IMR-90 (cell line): ENCODE measurements at regions not wholly inside any gene's neighbourhood (a gene's known extent, or its start where the extent isn't known, plus 50 kb on each side); places are given as distances from the start of the nearest gene placed in this dataset.

Experiments
- ATAC-seq: fragments of 200-7000 bp; cut with Tn5 transposase; 2 replicates; pipeline ENCODE4 v1.9.1; 2020; ENCODE audit warnings: low read depth, mild to moderate bottlenecking, moderate library complexity
- BruUV-seq: library from RNA; stranded (reverse); fragments of 400-500 nt; replicated peaks from 2 replicates; lab custom pipeline; 2021; lab: Mats Ljungman, UMichigan
- CTCF ChIA-PET: fragments of 300-600 bp; formaldehyde crosslinking; extraction: SDS; loops from one replicate; lab custom pipeline; 2021; ENCODE audit warnings: antibody characterized with exemption; lab: Yijun Ruan, JAX
- POLR2A ChIA-PET: fragments of 300-600 bp; sonication (Branson Sonifier 250); formaldehyde crosslinking; loops from one replicate; lab custom pipeline; 2022; ENCODE audit warnings: antibody characterized with exemption; ENCODE audit not compliant: unreplicated experiment; lab: Charles Lee
- DNase-seq: peaks from one replicate; pipeline ENCODE4 v3.0.0; 2013
- H2AFZ ChIP-seq: replicated peaks from 2 replicates; pipeline ENCODE3; 2013; ENCODE audit warnings: low read length, mild to moderate bottlenecking; ENCODE audit not compliant: poor library complexity
- H2AK5ac ChIP-seq: 2 replicates; pipeline ENCODE4 v1.6.1; 2013; ENCODE audit warnings: low read depth, low read length, inconsistent platforms
- H2AK9ac ChIP-seq: replicated peaks from 2 replicates; pipeline ENCODE3; 2013; ENCODE audit warnings: mild to moderate bottlenecking, low read depth, low read length, moderate library complexity; ENCODE audit not compliant: poor library complexity
- H2BK120ac ChIP-seq: 2 replicates; pipeline ENCODE4 v1.6.1; 2013; ENCODE audit warnings: low read depth, low read length, inconsistent platforms
- H2BK15ac ChIP-seq: 3 replicates; pipeline ENCODE4 v1.6.1; 2013; ENCODE audit warnings: low read depth, low read length, inconsistent platforms
- H2BK20ac ChIP-seq: 2 replicates; pipeline ENCODE4 v1.6.1; 2013; ENCODE audit warnings: low read depth, mild to moderate bottlenecking, inconsistent platforms, low read length, moderate library complexity
- H2BK5ac ChIP-seq: 2 replicates; pipeline ENCODE4 v1.6.1; 2013; ENCODE audit warnings: mild to moderate bottlenecking, low read depth, low read length, inconsistent platforms; ENCODE audit not compliant: poor library complexity, severe bottlenecking
- H3K14ac ChIP-seq: replicated peaks from 2 replicates; pipeline ENCODE4 v1.6.1; 2013; ENCODE audit warnings: low read depth, low read length, inconsistent platforms
- H3K18ac ChIP-seq: 2 replicates; pipeline ENCODE4 v1.6.1; 2013; ENCODE audit warnings: low read depth, low read length, control low read depth
- H3K23ac ChIP-seq: 2 replicates; pipeline ENCODE4 v1.6.1; 2013; ENCODE audit warnings: low read depth, low read length, inconsistent platforms
- H3K27ac ChIP-seq: 2 replicates; pipeline ENCODE4 v1.5.1; 2013; ENCODE audit warnings: mild to moderate bottlenecking, control low read depth, low read length; ENCODE audit not compliant: insufficient read depth
- H3K27me3 ChIP-seq: 2 replicates; pipeline ENCODE4 v1.6.1; 2013; ENCODE audit warnings: low read length; ENCODE audit not compliant: control insufficient read depth, insufficient read depth
- H3K36me3 ChIP-seq: 2 replicates; pipeline ENCODE4 v1.6.1; 2013; ENCODE audit warnings: low read length, mixed read lengths; ENCODE audit not compliant: control insufficient read depth, insufficient read depth
- H3K4ac ChIP-seq: 2 replicates; pipeline ENCODE4 v1.6.1; 2013; ENCODE audit warnings: low read depth, low read length, inconsistent platforms
- H3K4me1 ChIP-seq: 2 replicates; pipeline ENCODE4 v1.6.1; 2013; ENCODE audit warnings: low read length, mixed read lengths; ENCODE audit not compliant: control insufficient read depth, insufficient read depth
- H3K4me2 ChIP-seq: 2 replicates; pipeline ENCODE4 v1.6.1; 2013; ENCODE audit warnings: low read depth, mild to moderate bottlenecking, control low read depth, low read length, moderate library complexity
- H3K4me3 ChIP-seq: 2 replicates; pipeline ENCODE4 v1.5.1; 2013; ENCODE audit warnings: low read depth, mild to moderate bottlenecking, control low read depth, low read length, moderate library complexity; ENCODE audit not compliant: insufficient read depth
- H3K56ac ChIP-seq: 2 replicates; pipeline ENCODE4 v1.6.1; 2013; ENCODE audit warnings: low read length, inconsistent platforms; ENCODE audit not compliant: insufficient read depth; ENCODE audit errors: extremely low read depth
- H3K79me1 ChIP-seq, 2 experiments: 2 replicates each; pipeline ENCODE4 v1.6.1; 2013; ENCODE audit warnings: low read length in 2 of 2, inconsistent platforms in 1 of 2, low read depth in 1 of 2
- H3K9ac ChIP-seq: 2 replicates; pipeline ENCODE4 v1.6.1; 2013; ENCODE audit warnings: low read depth, low read length, control low read depth
- H3K9me1 ChIP-seq: 2 replicates; pipeline ENCODE4 v1.6.1; 2013; ENCODE audit warnings: low read length, inconsistent platforms; ENCODE audit not compliant: insufficient read depth
- H3K9me3 ChIP-seq: 2 replicates; pipeline ENCODE4 v1.6.1; 2013; ENCODE audit warnings: low read length; ENCODE audit not compliant: control insufficient read depth, insufficient read depth
- H4K20me1 ChIP-seq: 2 replicates; pipeline ENCODE4 v1.6.1; 2013; ENCODE audit warnings: low read length, inconsistent platforms; ENCODE audit not compliant: insufficient read depth
- H4K5ac ChIP-seq: 2 replicates; pipeline ENCODE4 v1.6.1; 2013; ENCODE audit warnings: mild to moderate bottlenecking, low read depth, low read length, control low read depth
- H4K8ac ChIP-seq, 2 experiments: 2 replicates each; pipeline ENCODE4 v1.6.1; 2013; ENCODE audit warnings: low read depth in 2 of 2, low read length in 2 of 2, control low read depth in 1 of 2, inconsistent platforms in 1 of 2
- H4K91ac ChIP-seq: 2 replicates; pipeline ENCODE4 v1.6.1; 2013; ENCODE audit warnings: low read depth, low read length, inconsistent platforms; ENCODE audit not compliant: insufficient read depth
- BHLHE40 ChIP-seq: fragments of 150-350 bp; IDR thresholded peaks from 2 replicates; pipeline ENCODE4 v1.6.1; 2016; ENCODE audit warnings: mild to moderate bottlenecking, low read depth, low read length
- CEBPB ChIP-seq: IDR thresholded peaks from 2 replicates; pipeline ENCODE4 v1.6.1; 2012; ENCODE audit warnings: low read depth, low read length, improper control_type of control experiment
- CHD1 ChIP-seq: IDR thresholded peaks from 2 replicates; pipeline ENCODE4 v1.6.1; 2012; ENCODE audit warnings: low read depth, low read length, improper control_type of control experiment
- CTCF ChIP-seq: conservative IDR thresholded peaks from 2 replicates; pipeline ENCODE4 v1.5.1; 2012; ENCODE audit warnings: mild to moderate bottlenecking, low read depth, low read length, improper control_type of control experiment
- FOS ChIP-seq: fragments of 150-350 bp; IDR thresholded peaks from 2 replicates; pipeline ENCODE4 v1.6.1; 2016; ENCODE audit warnings: low read depth, low read length
- MAFK ChIP-seq: IDR thresholded peaks from 2 replicates; pipeline ENCODE4 v1.6.1; 2012; ENCODE audit warnings: low read depth, low read length, improper control_type of control experiment
- MAZ ChIP-seq: IDR thresholded peaks from 2 replicates; pipeline ENCODE4 v1.6.1; 2012; ENCODE audit warnings: low read depth, mild to moderate bottlenecking, low read length, improper control_type of control experiment, moderate library complexity, borderline replicate concordance
- MXI1 ChIP-seq: IDR thresholded peaks from 2 replicates; pipeline ENCODE4 v1.6.1; 2012; ENCODE audit warnings: low read depth, mild to moderate bottlenecking, low read length, moderate library complexity, borderline replicate concordance
- NFE2L2 ChIP-seq: fragments of 150-350 bp; IDR thresholded peaks from 2 replicates; pipeline ENCODE4 v1.6.1; 2016; ENCODE audit warnings: low read depth, mild to moderate bottlenecking, low read length
- POLR2A ChIP-seq: IDR thresholded peaks from 2 replicates; pipeline ENCODE4 v1.6.1; 2012; ENCODE audit warnings: mild to moderate bottlenecking, low read depth, low read length
- RAD21 ChIP-seq: IDR thresholded peaks from 2 replicates; pipeline ENCODE4 v1.6.1; 2012; ENCODE audit warnings: low read length, improper control_type of control experiment
- RCOR1 ChIP-seq: IDR thresholded peaks from 2 replicates; pipeline ENCODE4 v1.6.1; 2012; ENCODE audit warnings: mild to moderate bottlenecking, low read length, improper control_type of control experiment; ENCODE audit not compliant: insufficient replicate concordance
- RFX5 ChIP-seq: IDR thresholded peaks from 2 replicates; pipeline ENCODE4 v1.8.0; 2012; ENCODE audit warnings: low read depth, mild to moderate bottlenecking, low read length, moderate library complexity
- SMC3 ChIP-seq: fragments of 150-350 bp; IDR thresholded peaks from 2 replicates; pipeline ENCODE4 v1.6.1; 2016; ENCODE audit warnings: low read depth, mild to moderate bottlenecking, antibody characterized with exemption, low read length, moderate library complexity
- WGBS, 2 experiments: methylation state at CpG; one replicate each; pipeline versions ENCODE4 v1.1.5 to v1.1.7; 2013; ENCODE audit warnings: missing lambda C conversion rate in 2 of 2; ENCODE audit not compliant: insufficient read length in 1 of 2; ENCODE audit errors: extremely low coverage in 2 of 2; 5-methylcytosine and 5-hydroxymethylcytosine counted together
- dilution Hi-C: fragments of 300-500 bp; cut with HindIII; formaldehyde crosslinking; loops from one replicate; pipeline ENCODE4 v1.14.3; 2018; ENCODE audit warnings: low sequenced_read_pairs; ENCODE audit not compliant: unreplicated experiment
- in situ Hi-C: fragments of 300-500 bp; cut with MboI; formaldehyde crosslinking; loops from 3 replicates; pipeline ENCODE4 v1.14.3; 2019; ENCODE audit warnings: low sequenced_read_pairs, inconsistent platforms, mixed read lengths
- intact Hi-C: fragments of 100-400 bp; cut with micrococcal nuclease; formaldehyde crosslinking; loops from 2 replicates; pipeline ENCODE4 v1.10.0; 2022
- TF ChIP-seq, protein P1 (sequence below): fragments of 150-350 bp; IDR thresholded peaks from 2 replicates; pipeline ENCODE4 v1.6.1; 2017; ENCODE audit warnings: mild to moderate bottlenecking, antibody characterized with exemption, low read length, low read depth
- TF ChIP-seq, protein P2 (sequence below): fragments of 150-350 bp; IDR thresholded peaks from 2 replicates; pipeline ENCODE4 v1.6.1; 2016; ENCODE audit warnings: low read depth, mild to moderate bottlenecking, low read length, moderate library complexity, borderline replicate concordance

DNA sequence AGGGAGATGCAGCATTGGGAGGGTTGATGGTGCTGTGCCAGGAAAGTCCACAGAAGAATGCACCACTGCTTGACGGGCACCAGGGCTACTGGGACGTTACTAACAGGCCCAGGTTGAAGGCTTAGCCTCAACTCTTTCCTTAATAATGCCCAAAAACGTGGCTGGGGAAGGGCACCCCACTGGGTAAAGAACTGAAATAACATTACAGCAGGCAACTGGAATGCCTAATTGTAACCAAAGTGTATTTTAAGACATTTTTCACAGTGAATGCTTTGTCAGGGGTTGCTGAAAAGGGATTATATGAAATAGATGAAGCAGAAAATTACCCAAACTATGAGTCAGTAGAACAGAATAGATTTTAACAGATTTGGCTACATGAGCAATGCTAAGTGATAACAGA is 191.3 kb downstream of the CMPK2 start:
- dilution Hi-C loops = no loop called here
- no peaks in the 10 kb centered on the region for H4K20me1 ChIP-seq
- H3K27me3 ChIP-seq = no peaks in the 10 kb centered on the region
- H3K4me1 ChIP-seq = no peaks in the 10 kb centered on the region
- no CpG with 5 or more reads among the region's 3 CpGs for WGBS, 2 experiments
- POLR2A ChIA-PET = no interaction called here
- no peak overlapping the region for H3K4me3 ChIP-seq
- no peak for TF ChIP-seq CTCF
- no peak for TF ChIP-seq RAD21
- TF ChIP-seq, protein P1, sequence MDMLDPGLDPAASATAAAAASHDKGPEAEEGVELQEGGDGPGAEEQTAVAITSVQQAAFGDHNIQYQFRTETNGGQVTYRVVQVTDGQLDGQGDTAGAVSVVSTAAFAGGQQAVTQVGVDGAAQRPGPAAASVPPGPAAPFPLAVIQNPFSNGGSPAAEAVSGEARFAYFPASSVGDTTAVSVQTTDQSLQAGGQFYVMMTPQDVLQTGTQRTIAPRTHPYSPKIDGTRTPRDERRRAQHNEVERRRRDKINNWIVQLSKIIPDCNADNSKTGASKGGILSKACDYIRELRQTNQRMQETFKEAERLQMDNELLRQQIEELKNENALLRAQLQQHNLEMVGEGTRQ = no peak
- TF ChIP-seq MXI1 = no peak
- no peak for TF ChIP-seq SMC3
- no peak for TF ChIP-seq CEBPB
- no peak for TF ChIP-seq NFE2L2
- TF ChIP-seq RFX5 = no peak
- TF ChIP-seq CHD1 = no peak
- no peak for TF ChIP-seq RCOR1
- TF ChIP-seq MAFK = no peak
- TF ChIP-seq POLR2A = no peak
- no peak for TF ChIP-seq FOS
- TF ChIP-seq, protein P2, sequence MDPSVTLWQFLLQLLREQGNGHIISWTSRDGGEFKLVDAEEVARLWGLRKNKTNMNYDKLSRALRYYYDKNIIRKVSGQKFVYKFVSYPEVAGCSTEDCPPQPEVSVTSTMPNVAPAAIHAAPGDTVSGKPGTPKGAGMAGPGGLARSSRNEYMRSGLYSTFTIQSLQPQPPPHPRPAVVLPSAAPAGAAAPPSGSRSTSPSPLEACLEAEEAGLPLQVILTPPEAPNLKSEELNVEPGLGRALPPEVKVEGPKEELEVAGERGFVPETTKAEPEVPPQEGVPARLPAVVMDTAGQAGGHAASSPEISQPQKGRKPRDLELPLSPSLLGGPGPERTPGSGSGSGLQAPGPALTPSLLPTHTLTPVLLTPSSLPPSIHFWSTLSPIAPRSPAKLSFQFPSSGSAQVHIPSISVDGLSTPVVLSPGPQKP = no peak
- TF ChIP-seq BHLHE40 = no peak
- TF ChIP-seq MAZ = no peak
- in situ Hi-C loops = no loop called here
- H4K8ac ChIP-seq = no peak overlapping the region
- H2BK15ac ChIP-seq = no peak overlapping the region
- H2BK5ac ChIP-seq = no peak overlapping the region
- no peak overlapping the region for H3K27ac ChIP-seq
- no peak overlapping the region for H2BK20ac ChIP-seq
- no peaks in the 10 kb centered on the region for H3K36me3 ChIP-seq
- H2AK5ac ChIP-seq = no peak overlapping the region
- no peak overlapping the region for H3K9ac ChIP-seq
- CTCF ChIA-PET = no interaction called here
- ATAC-seq (no peak), DNase-seq (no peak)
- no peak overlapping the region for H4K91ac ChIP-seq
- no peak overlapping the region for H3K23ac ChIP-seq
- H2AFZ ChIP-seq = no peak overlapping the region
- H3K9me3 ChIP-seq = no peaks in the 10 kb centered on the region
- H3K9me1 ChIP-seq = no peaks in the 10 kb centered on the region
- no peaks in the 10 kb centered on the region for H3K79me1 ChIP-seq
- intact Hi-C loops = no loop called here
- H3K4me2 ChIP-seq = no peak overlapping the region
- H3K18ac ChIP-seq = no peak overlapping the region
- no peak overlapping the region for H3K14ac ChIP-seq
- H4K5ac ChIP-seq = no peak overlapping the region
- no peak overlapping the region for H3K4ac ChIP-seq
- no peak overlapping the region for H2AK9ac ChIP-seq
- no TSS peak for BruUV-seq
- H3K56ac ChIP-seq = no peak overlapping the region
- H2BK120ac ChIP-seq = no peak overlapping the region
